GM12892 (cell line): ENCODE measurements at regions not wholly inside any gene's neighbourhood (a gene's known extent, or its start where the extent isn't known, plus 50 kb on each side); places are given as distances from the start of the nearest gene placed in this dataset.

Experiments used
- POLR2A ChIP-seq: IDR thresholded peaks from 2 replicates; pipeline ENCODE4 v1.6.1; 2011; ENCODE audit warnings: low read depth, low read length, control low read depth
- POLR2AphosphoS5 ChIP-seq: IDR thresholded peaks from 2 replicates; pipeline ENCODE4 v1.6.1; 2011; ENCODE audit warnings: low read depth, low read length, control low read depth

DNA sequence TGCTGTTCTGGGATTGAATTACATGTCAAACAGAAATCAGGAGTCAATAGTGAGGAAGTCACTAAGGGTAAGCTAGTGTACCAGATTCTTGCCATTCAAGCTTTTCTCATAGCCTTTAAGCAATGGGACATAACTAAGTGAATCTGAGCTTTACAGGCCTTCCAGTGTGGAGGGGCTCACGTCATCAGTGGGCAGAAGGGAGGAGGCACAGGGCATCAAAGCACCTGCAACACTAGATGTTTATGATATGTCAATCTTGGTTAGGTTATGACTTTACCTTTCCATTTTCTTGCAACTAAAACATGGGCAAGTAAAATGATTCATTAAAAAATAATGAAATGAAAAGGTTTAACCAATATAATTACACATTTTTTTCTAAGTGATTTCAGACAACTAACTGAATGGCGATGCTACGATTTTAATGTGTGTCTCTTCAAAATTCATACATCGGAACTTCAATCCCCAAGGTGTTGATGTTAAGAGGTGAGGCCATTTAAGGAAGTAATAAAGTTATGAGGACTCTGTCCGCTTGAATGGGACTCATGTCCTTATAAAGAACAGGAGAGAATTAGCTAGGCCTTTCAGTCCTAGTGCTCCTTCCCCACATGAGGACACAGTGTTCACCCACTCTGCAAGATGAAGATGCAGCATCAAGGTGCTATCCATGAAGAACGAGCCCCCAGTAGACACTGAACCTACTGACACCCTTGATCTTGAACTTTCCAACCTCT is 1169.2 kb upstream of the NXPH2 start:
- TF ChIP-seq POLR2AphosphoS5, result no peak
- no peak for TF ChIP-seq POLR2A
